Forelimb muscle (tissue), 1 donor: ENCODE measurements at regions not wholly inside any gene's neighbourhood (a gene's known extent, or its start where the extent isn't known, plus 50 kb on each side); places are given as distances from the start of the nearest gene placed in this dataset.

Experiments used
- DNase-seq: peaks from one replicate; pipeline ENCODE4 v3.0.0-alpha.2; 2013; ENCODE audit warnings: low read depth

- no peak for DNase-seq
Observed at GRCh38 chr12:86683568-86684304, 427.5 kb upstream of the MGAT4C start.

DNA sequence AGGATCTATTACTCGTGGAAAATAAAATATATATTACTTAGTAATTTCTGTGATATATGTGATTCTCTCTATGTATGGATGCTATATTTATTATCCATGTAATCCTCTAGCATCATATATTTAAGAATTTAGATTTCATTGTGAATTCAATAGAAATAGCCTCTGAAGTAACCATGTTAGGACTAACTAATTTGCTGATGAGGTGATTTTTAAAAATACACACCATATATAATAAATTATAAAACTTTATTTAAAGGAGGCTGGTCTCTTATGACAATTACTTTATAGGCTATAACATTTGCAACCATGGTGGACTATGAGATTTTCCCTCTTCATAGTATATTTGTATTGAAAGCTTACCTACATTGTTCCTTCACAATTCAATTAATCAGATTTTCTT is 424.9 kb upstream of the MGAT4C start:
- no peak for DNase-seq

- DNase-seq, result no peak
Observed at GRCh38 chr12:86675197-86675596, 419.0 kb upstream of the MGAT4C start.

DNA sequence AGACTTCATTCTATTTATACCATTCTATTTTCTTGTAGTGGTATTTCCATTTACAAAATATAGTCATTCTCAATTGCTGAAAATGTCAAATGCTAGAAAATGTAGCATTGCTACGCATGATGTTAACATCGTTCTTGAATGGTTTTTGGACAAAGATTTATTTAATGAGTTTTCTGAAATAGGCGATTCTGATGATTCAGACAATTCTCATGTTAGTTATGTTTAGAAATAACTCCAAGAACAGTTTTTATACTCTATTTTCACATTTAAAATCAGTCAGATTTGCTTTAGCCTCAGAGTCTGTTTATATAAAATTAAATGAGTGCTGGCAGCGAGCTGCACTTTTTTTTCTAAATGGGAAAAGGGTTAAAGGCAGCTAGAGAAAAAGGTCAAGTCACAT is 414.8 kb upstream of the MGAT4C start:
- peak; percentile 6 for DNase-seq

GRCh38 chr12:86669010-86669409 is 412.8 kb upstream of the MGAT4C start:
- no peak for DNase-seq

DNA sequence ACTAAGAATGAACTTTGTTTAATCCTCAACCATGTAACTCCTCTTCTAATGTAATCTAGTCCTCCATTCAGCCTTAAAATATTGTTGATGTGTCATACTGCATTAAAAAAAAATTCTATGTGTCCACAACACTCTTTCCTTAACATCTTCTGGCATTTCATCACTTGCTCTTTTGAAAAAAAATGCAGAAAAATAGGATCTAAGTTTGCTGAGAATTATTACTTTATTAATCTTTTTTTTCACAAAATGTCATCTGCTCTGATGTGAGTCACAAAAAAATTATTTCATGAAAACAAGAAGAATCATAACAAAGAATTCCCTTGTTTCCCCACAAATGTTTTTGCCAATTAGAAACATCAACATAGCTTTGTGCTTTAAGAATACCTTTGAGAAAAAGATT is 410.1 kb upstream of the MGAT4C start:
- no peak for DNase-seq

DNA sequence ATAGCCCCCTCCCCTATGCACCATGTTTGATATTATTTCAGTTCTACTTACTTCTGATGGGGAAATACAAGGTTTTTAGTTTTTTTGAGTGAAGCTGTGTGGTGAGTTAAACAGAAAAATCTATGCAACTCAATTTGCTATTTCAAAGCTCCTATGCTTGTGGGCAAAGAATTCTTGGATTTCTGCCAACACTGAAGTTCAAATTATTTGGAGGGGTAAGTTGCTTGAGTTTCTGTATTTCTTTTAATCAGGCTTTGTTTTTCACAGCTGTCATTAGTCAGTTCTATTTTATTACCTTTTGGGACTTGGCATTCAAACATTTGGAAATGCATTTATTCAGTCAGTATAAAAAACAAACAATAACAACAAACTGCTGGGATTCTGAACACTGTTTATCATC is 407.5 kb upstream of the MGAT4C start:
- DNase-seq, result no peak

DNA sequence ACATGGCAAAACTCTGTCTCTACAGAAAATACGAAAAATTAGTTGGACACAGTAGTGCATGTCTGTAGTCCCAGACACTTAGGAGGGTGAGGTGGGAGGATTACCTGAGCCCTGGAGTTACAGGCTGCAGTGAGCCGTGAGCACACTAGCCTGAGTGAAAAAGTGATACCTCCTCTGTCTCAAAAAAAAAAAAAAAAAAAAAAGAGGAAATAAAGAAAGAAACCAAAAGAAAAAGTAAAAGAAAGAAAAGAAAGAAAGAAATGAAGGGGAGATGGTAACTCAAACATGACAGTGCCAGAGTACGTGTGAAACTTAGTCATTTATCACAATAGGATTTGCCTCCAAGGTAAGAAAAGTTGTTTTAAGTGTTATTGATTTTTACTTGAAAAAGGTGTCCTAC is 407.0 kb upstream of the MGAT4C start:
- no peak for DNase-seq

DNA sequence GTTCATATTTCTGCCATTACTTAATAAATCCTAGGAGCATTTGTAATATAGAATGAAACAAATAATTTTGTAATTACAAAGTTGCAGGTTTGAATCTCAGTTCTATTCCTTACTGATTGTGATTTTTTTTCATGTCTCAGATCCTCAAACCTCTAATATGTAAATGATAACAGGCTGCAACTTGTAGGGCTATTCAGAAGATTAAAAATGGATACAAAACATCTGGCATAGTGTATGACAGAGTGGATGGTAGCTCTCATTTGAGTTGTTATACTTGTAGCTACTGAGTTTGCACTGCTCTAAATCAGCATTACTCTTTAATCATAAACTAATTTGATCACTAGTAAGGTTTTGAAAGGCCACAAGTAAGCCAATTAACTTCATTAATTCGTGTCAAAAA is 406.3 kb upstream of the MGAT4C start:
- no peak for DNase-seq

DNA sequence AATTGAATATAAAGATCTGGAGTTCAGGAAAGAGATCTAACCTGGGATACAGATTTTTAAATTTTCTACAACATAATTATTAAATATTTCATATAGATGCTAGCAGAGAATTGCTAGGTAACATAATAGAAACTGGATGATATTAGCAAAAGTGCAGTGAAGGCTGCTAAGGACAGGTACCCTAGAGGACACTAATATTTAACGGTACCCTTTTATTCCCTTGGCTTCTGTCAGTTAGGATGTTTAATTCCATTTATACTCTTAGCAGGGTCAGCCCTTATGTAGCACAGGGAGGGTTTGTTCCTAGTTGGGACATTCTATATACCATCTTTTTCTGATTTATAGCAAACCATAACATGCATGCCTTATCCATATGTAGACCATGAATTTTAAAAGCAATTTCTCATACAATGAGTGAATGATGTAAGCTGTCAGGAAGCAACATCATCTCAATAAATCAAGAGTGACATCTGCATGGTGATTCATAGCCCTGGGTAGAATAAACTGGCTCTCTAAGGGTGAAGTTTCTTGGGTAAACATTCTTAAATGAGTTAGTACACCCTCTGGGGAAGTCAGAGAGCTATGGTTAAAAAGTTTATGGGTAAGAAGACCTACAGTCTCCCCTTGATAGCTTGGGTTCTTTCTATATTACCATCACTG is 404.4 kb upstream of the MGAT4C start:
- no peak for DNase-seq

DNA sequence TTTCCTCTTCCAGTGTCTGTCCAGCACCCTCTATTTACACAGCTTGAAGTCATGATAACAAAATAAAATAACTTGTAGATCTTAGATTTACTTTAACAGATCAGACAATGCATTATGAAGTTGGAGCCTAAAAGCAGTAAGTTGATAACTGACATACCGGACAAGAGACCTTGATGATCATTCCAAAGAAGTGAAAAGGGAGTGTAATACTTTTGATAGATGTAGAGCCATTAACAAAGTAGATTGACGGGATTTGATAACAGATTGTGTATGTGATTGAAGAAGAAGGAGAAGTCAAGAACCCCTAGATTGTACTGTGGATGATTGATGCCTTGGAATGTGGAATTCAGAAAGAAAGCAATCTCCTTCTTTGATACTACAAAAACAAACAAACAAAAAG is 403.8 kb upstream of the MGAT4C start:
- no peak for DNase-seq

GRCh38 chr12:86658303-86658702 is 402.1 kb upstream of the MGAT4C start:
- no peak for DNase-seq

GRCh38 chr12:86647800-86648199 is 391.6 kb upstream of the MGAT4C start:
- no peak for DNase-seq

DNA sequence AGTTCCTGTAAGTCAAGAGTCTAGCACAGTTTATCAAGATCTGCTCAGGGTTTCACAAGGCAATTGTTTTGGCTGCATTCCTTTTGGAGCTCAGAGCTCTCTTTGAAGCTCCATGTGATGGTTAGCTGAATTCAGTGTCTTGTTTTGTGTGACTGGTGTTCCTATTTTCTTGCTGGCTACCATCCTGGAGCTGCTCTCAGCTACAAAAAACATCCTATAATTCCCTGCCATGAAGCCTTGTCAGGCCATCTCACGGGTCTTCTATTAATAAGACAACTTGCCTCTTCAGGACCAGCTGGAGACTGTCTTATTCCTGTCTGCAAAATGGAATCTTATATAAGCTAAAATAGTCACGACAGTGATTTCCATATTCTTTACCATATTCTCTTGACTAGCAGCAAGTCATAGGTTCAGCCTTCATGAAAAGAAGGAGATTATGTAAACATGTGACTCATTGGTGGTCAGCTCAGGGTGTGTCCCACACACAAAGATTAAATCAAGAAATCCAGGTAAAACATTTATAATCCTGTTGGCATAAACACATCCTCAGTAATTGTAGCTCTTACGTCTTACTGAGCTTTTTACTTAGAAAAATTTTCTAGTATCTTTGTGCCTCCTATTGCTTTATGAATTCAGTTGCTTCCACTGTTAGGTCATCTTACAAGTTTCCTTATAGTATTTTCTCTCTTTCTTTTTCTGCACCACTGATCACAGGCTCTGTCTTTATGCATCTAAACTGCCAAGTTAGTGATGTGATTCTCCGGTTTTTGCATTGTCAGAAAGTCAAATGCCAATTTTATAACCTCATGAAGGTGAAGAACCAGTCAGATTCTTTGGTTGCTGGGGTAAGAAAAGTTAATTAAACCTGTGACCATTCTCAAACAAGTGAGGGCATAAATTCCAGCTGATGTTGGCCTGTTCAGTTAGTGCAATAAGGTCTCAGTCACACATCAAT is 378.5 kb upstream of the MGAT4C start:
- no peak for DNase-seq

- no peak for DNase-seq
Observed at GRCh38 chr12:86627001-86627400, 370.8 kb upstream of the MGAT4C start.

- DNase-seq, result no peak
Observed at GRCh38 chr12:86623267-86623666, 367.1 kb upstream of the MGAT4C start.

DNA sequence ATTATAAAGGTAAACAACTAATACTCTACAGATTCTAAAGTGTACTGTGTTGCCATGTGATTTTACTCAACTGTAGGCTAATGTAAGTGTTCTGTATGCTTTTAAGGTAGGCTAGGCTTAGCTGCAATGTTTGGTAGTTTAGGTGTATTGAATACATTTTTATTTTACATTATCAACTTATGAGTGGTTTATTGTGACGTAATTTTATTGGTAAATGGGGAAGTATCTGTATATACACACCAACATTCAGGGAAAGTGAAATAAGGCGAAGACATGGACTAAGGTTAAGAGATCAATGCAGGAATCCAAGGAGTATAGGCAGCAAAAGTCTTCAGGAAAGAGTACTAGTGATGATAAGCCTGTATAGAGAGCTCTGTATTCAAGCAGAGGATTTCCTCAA is 365.8 kb upstream of the MGAT4C start:
- DNase-seq, result no peak

- no peak for DNase-seq
Observed at GRCh38 chr12:86613311-86613710, 357.1 kb upstream of the MGAT4C start.

DNA sequence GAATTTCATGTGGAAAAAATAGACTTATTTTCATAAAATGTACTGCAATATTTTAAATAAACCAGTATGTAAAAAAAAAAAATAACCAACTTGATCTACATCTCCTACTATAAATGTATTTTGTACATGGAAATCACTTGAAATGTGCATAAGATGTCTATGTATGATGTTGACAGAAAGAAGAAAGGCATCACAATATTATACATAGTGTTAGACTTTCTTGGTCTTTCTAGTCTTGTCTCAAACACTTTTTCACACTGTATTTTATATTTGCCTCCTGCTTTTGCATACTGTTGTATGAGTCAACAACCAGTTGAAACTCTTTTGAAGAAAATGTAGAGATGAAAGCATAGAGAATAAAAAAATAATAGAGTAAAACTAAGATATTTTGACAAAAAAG is 352.4 kb upstream of the MGAT4C start:
- no peak for DNase-seq

- DNase-seq, result no peak
Observed at GRCh38 chr12:86601550-86602308, 345.5 kb upstream of the MGAT4C start.

DNA sequence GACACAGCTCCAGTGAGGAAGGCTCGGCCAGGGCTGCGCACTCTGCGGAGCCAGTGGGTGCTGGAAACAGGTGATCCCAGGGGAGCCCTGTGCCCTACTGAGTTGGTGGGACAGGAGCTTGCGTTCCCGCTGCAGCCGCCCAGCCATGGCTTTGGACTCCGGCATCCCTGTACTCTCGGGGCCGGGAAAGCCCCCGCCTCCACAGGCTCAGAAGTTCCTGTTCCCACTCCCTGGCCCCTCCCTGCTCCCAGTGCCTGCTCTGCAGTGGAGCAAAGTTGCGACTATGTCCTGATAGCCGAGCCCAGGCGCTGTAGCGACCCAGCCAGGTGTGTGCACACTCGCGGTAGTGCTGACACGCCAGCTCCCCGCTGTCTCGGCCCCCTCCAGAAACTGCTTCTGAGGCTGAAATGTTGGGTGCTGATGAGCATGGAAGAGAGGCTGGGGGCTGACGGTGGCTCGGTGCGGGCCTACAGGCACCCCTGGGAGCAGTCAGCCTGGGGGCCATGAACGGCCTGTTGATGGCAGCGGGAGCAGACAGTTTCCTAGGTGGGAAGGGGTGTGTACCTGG is 344.6 kb upstream of the MGAT4C start:
- no peak for DNase-seq
